Thoracic aorta (tissue), 2 donors: ENCODE measurements at regions not wholly inside any gene's neighbourhood (a gene's known extent, or its start where the extent isn't known, plus 50 kb on each side); places are given as distances from the start of the nearest gene placed in this dataset.

Experiments used
- ATAC-seq: fragments of 150-250 bp; one replicate; pipeline ENCODE4 v1.8.0; 2017; ENCODE audit warnings: low read depth; ENCODE audit not compliant: insufficient number of reproducible peaks, low FRiP score
- DNase-seq: peaks from one replicate; pipeline ENCODE4 v3.0.0-alpha.2; 2020; ENCODE audit warnings: low spot score
- H3K27ac ChIP-seq, 2 donors: fragments of 200-600 bp; sonication (generic); 1 replicate in 1 of 2; 2 replicates in 1 of 2; pipeline ENCODE4 v1.5.1; 2016; ENCODE audit warnings: mild to moderate bottlenecking in 2 of 2, moderate library complexity in 2 of 2
- H3K27me3 ChIP-seq: fragments of 200-600 bp; sonication (generic); replicated peaks from 2 replicates; pipeline ENCODE4 v1.6.0; 2016; ENCODE audit warnings: mild to moderate bottlenecking; ENCODE audit not compliant: insufficient read depth
- H3K36me3 ChIP-seq: fragments of 200-600 bp; sonication (generic); one replicate; pipeline ENCODE4 v1.5.1; 2016
- H3K4me1 ChIP-seq, 2 donors: fragments of 200-600 bp; sonication (generic); 1 replicate in 1 of 2; 2 replicates in 1 of 2; pipeline versions ENCODE4 v1.5.1 to v1.6.0; 2016; ENCODE audit warnings: low read depth in 2 of 2, mild to moderate bottlenecking in 1 of 2; ENCODE audit not compliant: control insufficient read depth in 1 of 2
- H3K4me3 ChIP-seq: fragments of 200-600 bp; sonication (generic); 2 replicates; pipeline ENCODE4 v1.5.1; 2016; ENCODE audit warnings: mild to moderate bottlenecking
- H3K9me3 ChIP-seq: fragments of 200-600 bp; sonication (generic); 2 replicates; pipeline ENCODE4 v1.5.1; 2016
- TF ChIP-seq, protein P1 (sequence below): fragments of 200-600 bp; sonication (generic); IDR thresholded peaks from one replicate; pipeline ENCODE4 v1.5.1; 2019; ENCODE audit warnings: antibody characterized with exemption

DNA sequence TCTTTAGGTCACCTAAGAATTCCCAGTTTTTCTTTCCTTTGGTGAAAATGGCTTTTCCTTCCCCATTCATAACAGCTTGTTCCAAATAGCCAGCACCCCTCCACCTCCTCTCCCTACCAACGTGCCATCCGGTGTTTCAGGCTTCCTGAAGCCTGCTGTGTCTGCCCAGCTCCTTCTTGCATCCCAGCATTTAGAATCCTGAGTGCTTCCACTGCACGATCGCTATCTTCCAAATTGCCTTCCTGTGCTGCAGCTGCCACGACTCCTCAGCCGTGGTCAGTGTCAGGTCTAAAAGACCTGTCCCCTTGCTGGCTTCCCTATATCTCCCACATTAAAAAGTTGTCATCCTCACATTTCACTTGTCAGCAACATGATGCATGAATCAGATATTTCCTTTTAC, 550.3 kb upstream of the JARID2 start:
- H3K27ac ChIP-seq, result no peak overlapping the region
- H3K9me3 ChIP-seq, result no peaks in the 10 kb centered on the region
- H3K4me3 ChIP-seq, result no peak overlapping the region
- TF ChIP-seq, protein P1, sequence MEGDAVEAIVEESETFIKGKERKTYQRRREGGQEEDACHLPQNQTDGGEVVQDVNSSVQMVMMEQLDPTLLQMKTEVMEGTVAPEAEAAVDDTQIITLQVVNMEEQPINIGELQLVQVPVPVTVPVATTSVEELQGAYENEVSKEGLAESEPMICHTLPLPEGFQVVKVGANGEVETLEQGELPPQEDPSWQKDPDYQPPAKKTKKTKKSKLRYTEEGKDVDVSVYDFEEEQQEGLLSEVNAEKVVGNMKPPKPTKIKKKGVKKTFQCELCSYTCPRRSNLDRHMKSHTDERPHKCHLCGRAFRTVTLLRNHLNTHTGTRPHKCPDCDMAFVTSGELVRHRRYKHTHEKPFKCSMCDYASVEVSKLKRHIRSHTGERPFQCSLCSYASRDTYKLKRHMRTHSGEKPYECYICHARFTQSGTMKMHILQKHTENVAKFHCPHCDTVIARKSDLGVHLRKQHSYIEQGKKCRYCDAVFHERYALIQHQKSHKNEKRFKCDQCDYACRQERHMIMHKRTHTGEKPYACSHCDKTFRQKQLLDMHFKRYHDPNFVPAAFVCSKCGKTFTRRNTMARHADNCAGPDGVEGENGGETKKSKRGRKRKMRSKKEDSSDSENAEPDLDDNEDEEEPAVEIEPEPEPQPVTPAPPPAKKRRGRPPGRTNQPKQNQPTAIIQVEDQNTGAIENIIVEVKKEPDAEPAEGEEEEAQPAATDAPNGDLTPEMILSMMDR, result no peak
- ATAC-seq (no peak), DNase-seq (no peak)
- no peaks in the 10 kb centered on the region for H3K27me3 ChIP-seq
- H3K36me3 ChIP-seq, result no peaks in the 10 kb centered on the region
- no peaks in the 10 kb centered on the region for H3K4me1 ChIP-seq

DNA sequence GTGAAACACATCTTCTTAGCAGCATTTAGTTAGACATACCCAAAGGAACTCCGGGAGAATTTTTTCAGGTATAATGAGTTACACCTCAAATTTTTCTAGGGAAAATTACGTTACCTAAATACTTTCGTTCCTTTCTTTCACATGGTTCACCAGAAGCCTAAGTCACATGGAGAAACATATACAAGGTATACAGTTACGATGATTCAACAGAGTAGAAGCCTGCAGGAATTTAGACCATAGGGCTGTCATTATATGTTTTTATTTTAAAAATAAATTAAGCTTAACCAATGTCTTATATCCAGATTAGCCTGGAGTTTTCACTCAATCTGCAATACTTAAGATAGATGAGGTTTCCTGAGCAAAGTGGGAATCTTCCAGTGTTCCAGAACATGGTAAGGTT, 549.5 kb upstream of the JARID2 start:
- DNase-seq (no peak), ATAC-seq (no peak)
- H3K4me1 ChIP-seq, result no peaks in the 10 kb centered on the region
- no peaks in the 10 kb centered on the region for H3K9me3 ChIP-seq
- TF ChIP-seq, protein P1, result no peak
- H3K27me3 ChIP-seq, result no peaks in the 10 kb centered on the region
- H3K27ac ChIP-seq, result no peak overlapping the region
- H3K4me3 ChIP-seq, result no peak overlapping the region
- no peaks in the 10 kb centered on the region for H3K36me3 ChIP-seq

DNA sequence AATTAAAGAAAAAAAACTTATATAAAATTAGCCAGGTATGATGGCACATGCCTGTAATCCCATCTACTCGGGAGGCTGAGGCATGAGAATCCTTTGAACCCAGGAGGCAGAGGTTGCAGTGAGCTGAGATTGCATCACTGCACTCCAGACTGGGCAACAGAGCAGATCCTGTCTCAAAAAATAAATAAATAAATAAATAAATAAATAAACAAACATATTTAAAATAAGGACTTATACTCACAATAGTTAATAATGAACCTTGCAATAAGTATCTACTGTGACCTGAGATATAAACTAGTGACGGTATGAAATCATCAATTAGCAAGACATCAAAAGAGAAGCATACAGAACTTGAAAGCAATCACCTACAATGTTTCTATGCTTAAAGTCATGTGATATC, 548.4 kb upstream of the JARID2 start:
- Histone ChIP-seq H3K27me3 (no peaks in the 10 kb centered on the region), H3K4me3 (no peak overlapping the region), H3K4me1 (no peaks in the 10 kb centered on the region), H3K36me3 (no peaks in the 10 kb centered on the region), H3K27ac (no peak overlapping the region), H3K9me3 (no peaks in the 10 kb centered on the region)
- no peak for DNase-seq
- ATAC-seq, result no peak
- TF ChIP-seq, protein P1, result no peak

DNA sequence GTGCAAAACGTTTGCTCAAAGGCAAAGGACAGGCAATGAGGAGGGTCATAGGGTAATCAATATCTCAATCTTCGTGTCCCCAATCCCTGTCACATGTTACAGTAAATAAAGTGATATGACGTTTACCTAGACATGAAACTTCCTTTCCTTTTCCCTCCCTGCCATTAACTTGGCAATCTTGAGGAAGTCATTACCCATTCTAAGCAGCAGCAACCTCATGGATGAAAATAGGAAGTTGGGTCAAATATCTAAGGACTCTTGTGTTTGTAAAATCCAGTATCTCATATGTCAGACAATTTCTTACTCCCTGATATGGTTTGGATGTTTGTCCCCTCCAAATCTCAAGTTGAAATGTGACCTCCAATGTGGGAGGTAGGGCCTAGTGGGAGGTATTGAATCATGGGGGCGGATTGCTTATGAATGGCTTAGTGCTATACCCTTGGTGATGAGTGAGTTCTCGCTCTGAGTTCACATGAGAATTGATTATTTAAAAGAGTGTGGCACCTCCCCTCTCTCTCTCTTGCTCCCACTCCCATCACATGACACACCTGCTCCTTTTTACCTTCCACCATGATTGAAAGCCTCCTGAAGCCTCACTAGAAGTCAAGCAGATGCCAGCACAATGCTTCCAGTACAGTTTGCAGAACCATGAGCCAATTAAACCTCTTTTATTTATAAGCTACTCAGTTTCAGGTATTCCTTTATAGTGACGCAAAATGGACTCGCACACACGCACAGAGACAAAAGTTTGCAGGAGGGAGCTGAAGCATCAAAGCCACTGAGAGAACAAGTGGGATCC, 545.9 kb upstream of the JARID2 start:
- H3K4me1 ChIP-seq, result no peaks in the 10 kb centered on the region
- H3K27ac ChIP-seq, result no peak overlapping the region
- ATAC-seq, result no peak
- H3K36me3 ChIP-seq, result no peaks in the 10 kb centered on the region
- no peaks in the 10 kb centered on the region for H3K9me3 ChIP-seq
- TF ChIP-seq, protein P1, result no peak
- no peak overlapping the region for H3K4me3 ChIP-seq
- no peak for DNase-seq
- H3K27me3 ChIP-seq, result no peaks in the 10 kb centered on the region

DNA sequence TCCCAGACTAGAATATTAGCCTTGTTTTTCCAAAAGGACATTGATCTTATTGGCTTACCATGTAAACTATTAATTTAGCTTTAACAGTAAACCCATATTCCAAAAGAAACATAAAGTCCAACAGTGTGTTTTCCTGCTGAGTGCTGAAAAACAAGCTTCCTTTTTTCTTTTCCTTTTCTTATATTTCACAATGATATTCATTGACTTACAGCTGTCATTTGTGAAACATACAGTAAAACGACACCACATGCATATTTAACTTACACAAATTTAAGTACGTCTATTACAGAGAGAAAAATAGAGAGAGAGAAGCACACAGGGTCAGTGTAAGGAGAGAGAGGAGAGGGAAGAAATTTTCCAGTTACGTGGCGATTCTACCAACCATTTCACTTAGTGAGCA, 543.9 kb upstream of the JARID2 start:
- DNase-seq (no peak), ATAC-seq (no peak)
- Histone ChIP-seq H3K36me3 (no peaks in the 10 kb centered on the region), H3K4me3 (no peak overlapping the region), H3K27me3 (no peaks in the 10 kb centered on the region), H3K9me3 (no peaks in the 10 kb centered on the region), H3K27ac (no peak overlapping the region), H3K4me1 (peaks cover 3 to 16% of the 10 kb centered on the region in 2 donors)
- TF ChIP-seq, protein P1, result no peak
